Left ventricle myocardium inferior (tissue), 1 donor: ENCODE measurements at regions not wholly inside any gene's neighbourhood (a gene's known extent, or its start where the extent isn't known, plus 50 kb on each side); places are given as distances from the start of the nearest gene placed in this dataset.
"Not testable (repeated sequence)": the region's sequence is repeated elsewhere in the genome, so short reads cannot be mapped to it uniquely, and the experiment has no call there.

Experiments
- DNase-seq: peaks from one replicate; pipeline ENCODE4 v3.0.0-alpha.2; 2020
- H3K27ac ChIP-seq: fragments of 200-600 bp; replicated peaks from 2 replicates; pipeline ENCODE4 v1.8.0; 2021
- H3K27me3 ChIP-seq: fragments of 200-600 bp; 2 replicates; pipeline ENCODE4 v1.8.0; 2021; ENCODE audit warnings: low read depth
- H3K36me3 ChIP-seq: fragments of 200-600 bp; 2 replicates; pipeline ENCODE4 v1.8.0; 2021
- H3K4me1 ChIP-seq: fragments of 200-600 bp; 2 replicates; pipeline ENCODE4 v1.8.0; 2021
- H3K4me3 ChIP-seq: fragments of 200-600 bp; 2 replicates; pipeline ENCODE4 v1.8.0; 2021; ENCODE audit warnings: mild to moderate bottlenecking, moderate library complexity
- H3K9me3 ChIP-seq: fragments of 200-600 bp; replicated peaks from 2 replicates; pipeline ENCODE4 v1.8.0; 2021
- CTCF ChIP-seq: fragments of 200-600 bp; IDR thresholded peaks from 2 replicates; pipeline ENCODE4 v1.8.0; 2021; ENCODE audit warnings: antibody characterized with exemption, mild to moderate bottlenecking, borderline replicate concordance
- intact Hi-C: fragments of 100-400 bp; cut with micrococcal nuclease; formaldehyde crosslinking; loops from one replicate; pipeline ENCODE4 v1.11.0; 2022
- donor health status: DM: no; HTN: yes; CAD: no; lungs with severe emphysema.

GRCh38 chr13:64130600-64130999, 2715.0 kb upstream of the PCDH20 start:
- Histone ChIP-seq H3K27me3 (no peaks in the 10 kb centered on the region), H3K4me1 (no peaks in the 10 kb centered on the region), H3K9me3 (no peaks in the 10 kb centered on the region), H3K36me3 (no peaks in the 10 kb centered on the region), H3K4me3 (no peak overlapping the region), H3K27ac (no peak overlapping the region)
- TF ChIP-seq CTCF = no peak
- intact Hi-C loops = no loop called here
- peak; percentile 7 for DNase-seq

GRCh38 chr13:64130171-64130570, 2714.5 kb upstream of the PCDH20 start:
- H3K36me3 ChIP-seq = no peaks in the 10 kb centered on the region
- H3K27ac ChIP-seq = no peak overlapping the region
- TF ChIP-seq CTCF = no peak
- H3K9me3 ChIP-seq = no peaks in the 10 kb centered on the region
- H3K4me3 ChIP-seq = no peak overlapping the region
- no peaks in the 10 kb centered on the region for H3K4me1 ChIP-seq
- no peaks in the 10 kb centered on the region for H3K27me3 ChIP-seq
- intact Hi-C loops = no loop called here
- no peak for DNase-seq

- Histone ChIP-seq H3K4me3 (no peak overlapping the region), H3K9me3 (no peaks in the 10 kb centered on the region), H3K27me3 (no peaks in the 10 kb centered on the region), H3K36me3 (no peaks in the 10 kb centered on the region), H3K4me1 (no peaks in the 10 kb centered on the region), H3K27ac (no peak overlapping the region)
- no peak for TF ChIP-seq CTCF
- intact Hi-C loops = no loop called here
- no peak for DNase-seq
These were observed 2712.2 kb upstream of the PCDH20 start for GRCh38 chr13:64127856-64128255.

GRCh38 chr13:64127192-64127591, 2711.5 kb upstream of the PCDH20 start:
- no peaks in the 10 kb centered on the region for H3K9me3 ChIP-seq
- no peaks in the 10 kb centered on the region for H3K36me3 ChIP-seq
- DNase-seq = no peak
- no peak overlapping the region for H3K27ac ChIP-seq
- H3K4me1 ChIP-seq = no peaks in the 10 kb centered on the region
- TF ChIP-seq CTCF = no peak
- H3K27me3 ChIP-seq = no peaks in the 10 kb centered on the region
- intact Hi-C loops = no loop called here
- no peak overlapping the region for H3K4me3 ChIP-seq

GRCh38 chr13:64121023-64121709, 2705.5 kb upstream of the PCDH20 start:
- H3K4me3 ChIP-seq, H3K36me3 ChIP-seq, DNase-seq, intact Hi-C loops, H3K4me1 ChIP-seq, H3K27me3 ChIP-seq, H3K27ac ChIP-seq: not testable (repeated sequence)
- peaks cover 52% of the 10 kb centered on the region for H3K9me3 ChIP-seq

GRCh38 chr13:64099994-64100393, 2684.3 kb upstream of the PCDH20 start:
- intact Hi-C loops = no loop called here
- Histone ChIP-seq H3K9me3 (no peaks in the 10 kb centered on the region), H3K27ac (no peak overlapping the region), H3K36me3 (no peaks in the 10 kb centered on the region), H3K4me1 (no peaks in the 10 kb centered on the region), H3K27me3 (no peaks in the 10 kb centered on the region), H3K4me3 (no peak overlapping the region)
- no peak for DNase-seq
- TF ChIP-seq CTCF = no peak
